Cardiac fibroblast (primary cell): ENCODE measurements at regions not wholly inside any gene's neighbourhood (a gene's known extent, or its start where the extent isn't known, plus 50 kb on each side); places are given as distances from the start of the nearest gene placed in this dataset.

Experiments used
- DNase-seq, 2 donors: peaks; one replicate each; pipeline versions ENCODE4 v3.0.0 to v3.0.0-alpha.2; 2010; ENCODE audit warnings: low read depth in 2 of 2
- H3K4me3 ChIP-seq, 2 donors: replicated peaks in 1 of 2; 1 replicate in 1 of 2; 2 replicates in 1 of 2; pipeline ENCODE4 v1.5.1; 2011; ENCODE audit warnings: low read depth in 2 of 2, low read length in 2 of 2, mild to moderate bottlenecking in 2 of 2, moderate library complexity in 1 of 2
- TF ChIP-seq, protein P1 (sequence below): IDR thresholded peaks from one replicate; pipeline ENCODE4 v1.5.1; 2011; ENCODE audit warnings: low read depth, mild to moderate bottlenecking, low read length, inconsistent platforms

DNA sequence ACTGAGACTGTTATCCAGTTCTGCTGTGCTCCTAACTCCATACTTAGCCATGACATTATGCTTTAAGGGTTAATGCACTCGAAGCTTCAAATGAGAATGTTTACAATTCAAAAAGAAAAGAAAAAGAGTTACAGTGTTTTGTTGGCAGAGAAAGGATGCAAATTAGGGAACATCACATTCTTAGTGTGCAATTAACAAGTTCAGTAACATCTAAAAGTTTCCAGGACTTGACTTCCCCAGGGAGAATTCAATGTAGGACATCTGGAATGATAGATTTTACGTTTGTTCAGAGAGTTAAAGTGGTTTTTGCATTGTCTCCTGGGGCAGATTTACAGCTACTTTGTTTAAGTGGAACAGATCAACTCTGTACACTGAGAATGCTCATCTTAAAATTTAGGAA lies 525.2 kb downstream of the LIG4 start:
- no peak overlapping the region for H3K4me3 ChIP-seq
- TF ChIP-seq, protein P1, sequence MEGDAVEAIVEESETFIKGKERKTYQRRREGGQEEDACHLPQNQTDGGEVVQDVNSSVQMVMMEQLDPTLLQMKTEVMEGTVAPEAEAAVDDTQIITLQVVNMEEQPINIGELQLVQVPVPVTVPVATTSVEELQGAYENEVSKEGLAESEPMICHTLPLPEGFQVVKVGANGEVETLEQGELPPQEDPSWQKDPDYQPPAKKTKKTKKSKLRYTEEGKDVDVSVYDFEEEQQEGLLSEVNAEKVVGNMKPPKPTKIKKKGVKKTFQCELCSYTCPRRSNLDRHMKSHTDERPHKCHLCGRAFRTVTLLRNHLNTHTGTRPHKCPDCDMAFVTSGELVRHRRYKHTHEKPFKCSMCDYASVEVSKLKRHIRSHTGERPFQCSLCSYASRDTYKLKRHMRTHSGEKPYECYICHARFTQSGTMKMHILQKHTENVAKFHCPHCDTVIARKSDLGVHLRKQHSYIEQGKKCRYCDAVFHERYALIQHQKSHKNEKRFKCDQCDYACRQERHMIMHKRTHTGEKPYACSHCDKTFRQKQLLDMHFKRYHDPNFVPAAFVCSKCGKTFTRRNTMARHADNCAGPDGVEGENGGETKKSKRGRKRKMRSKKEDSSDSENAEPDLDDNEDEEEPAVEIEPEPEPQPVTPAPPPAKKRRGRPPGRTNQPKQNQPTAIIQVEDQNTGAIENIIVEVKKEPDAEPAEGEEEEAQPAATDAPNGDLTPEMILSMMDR = no peak
- DNase-seq = no peak

DNA sequence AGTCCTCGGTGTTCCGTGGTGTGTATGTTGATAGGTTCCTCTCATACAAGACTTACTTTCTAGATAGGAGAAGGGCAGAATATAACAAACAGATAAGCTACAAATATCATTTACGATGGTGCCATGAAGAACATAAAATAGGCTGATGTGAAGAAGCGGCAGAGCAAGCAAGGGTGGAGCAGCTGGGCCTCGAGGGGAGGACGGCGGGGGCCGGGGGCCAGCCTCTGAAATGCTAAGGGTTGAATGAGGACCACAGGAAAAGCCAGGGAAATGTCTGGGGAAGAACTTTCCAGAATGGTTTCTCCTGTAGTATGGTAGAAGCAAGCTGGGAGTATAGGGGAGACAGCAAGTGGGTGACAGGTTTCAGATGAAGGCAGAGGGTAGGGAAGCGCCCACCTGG lies 529.5 kb downstream of the LIG4 start:
- H3K4me3 ChIP-seq = no peak overlapping the region
- TF ChIP-seq, protein P1 = no peak
- DNase-seq = no peak

DNA sequence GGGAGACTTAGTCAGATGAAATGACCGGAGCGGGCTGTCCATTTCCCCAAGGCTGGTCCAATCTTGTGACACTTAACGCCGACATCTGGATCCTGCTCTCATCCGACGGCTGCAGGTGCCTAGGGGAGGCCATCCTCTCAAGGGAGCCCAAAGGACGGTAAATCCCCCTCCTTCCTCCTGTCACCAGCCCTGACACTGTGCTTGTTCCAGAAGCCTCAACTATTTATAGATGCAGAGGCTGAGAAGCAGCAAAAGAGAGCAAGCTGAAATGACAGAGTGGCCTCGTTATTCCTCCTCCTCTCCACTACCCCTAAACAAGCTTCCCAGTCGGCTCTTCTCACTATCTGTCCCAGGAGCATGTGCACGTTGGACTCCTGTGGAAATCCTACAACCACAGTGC lies 533.7 kb downstream of the LIG4 start:
- no peak for DNase-seq
- TF ChIP-seq, protein P1 = no peak
- H3K4me3 ChIP-seq = no peak overlapping the region

DNA sequence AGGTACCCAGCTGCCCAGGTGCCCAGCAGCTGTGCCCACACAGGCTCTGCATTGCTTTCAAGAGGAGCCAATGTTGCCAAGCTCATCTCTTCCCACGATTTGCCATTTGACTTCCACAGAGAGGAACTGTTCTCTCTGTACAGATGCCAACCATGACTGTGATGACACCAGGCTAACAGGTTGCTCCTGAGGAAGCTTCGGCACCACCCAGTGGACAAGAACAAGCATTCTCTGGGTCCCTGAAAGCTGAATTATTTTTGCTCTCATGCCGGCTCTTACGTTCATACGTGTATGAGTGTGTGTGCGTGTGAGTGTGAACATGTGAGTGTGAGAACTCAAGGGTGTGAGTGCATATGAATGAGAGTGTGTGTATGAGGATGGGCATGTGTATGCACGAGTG lies 535.2 kb downstream of the LIG4 start:
- TF ChIP-seq, protein P1 = no peak
- DNase-seq = peak in 1 of 2 donors; percentile 5

DNA sequence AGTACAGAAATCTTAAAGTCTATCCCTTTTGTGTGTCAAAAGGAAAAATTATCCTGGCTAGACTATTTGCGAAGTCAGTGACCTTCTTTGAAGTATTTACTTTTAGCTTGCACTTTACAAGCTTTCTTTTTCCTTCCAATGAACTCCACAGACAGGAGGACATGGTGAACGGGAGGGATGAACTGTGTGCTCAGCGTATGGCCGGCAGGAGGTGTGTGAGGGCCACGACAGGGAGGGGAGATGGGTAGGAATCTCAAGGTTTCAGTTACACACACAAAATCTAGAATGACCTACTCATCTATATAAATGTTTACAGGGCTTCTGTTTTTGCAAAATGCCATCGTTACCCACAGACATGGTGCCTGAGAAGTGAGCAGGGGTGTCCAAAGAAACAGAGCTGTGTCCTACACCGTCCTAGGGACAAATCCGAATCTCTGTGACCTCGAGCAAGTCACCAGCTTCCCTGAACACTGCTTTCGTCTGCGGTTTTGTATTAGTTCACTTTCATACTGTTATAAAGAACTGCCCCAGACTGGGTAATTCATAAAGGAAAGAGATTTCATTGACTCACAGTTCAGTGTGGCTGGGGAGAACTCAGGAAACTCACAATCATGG lies 537.2 kb downstream of the LIG4 start:
- no peak overlapping the region for H3K4me3 ChIP-seq
- TF ChIP-seq, protein P1 = no peak

More for the DNA sequence above, 535.2 kb downstream of the LIG4 start:
- no peak overlapping the region for H3K4me3 ChIP-seq

DNA sequence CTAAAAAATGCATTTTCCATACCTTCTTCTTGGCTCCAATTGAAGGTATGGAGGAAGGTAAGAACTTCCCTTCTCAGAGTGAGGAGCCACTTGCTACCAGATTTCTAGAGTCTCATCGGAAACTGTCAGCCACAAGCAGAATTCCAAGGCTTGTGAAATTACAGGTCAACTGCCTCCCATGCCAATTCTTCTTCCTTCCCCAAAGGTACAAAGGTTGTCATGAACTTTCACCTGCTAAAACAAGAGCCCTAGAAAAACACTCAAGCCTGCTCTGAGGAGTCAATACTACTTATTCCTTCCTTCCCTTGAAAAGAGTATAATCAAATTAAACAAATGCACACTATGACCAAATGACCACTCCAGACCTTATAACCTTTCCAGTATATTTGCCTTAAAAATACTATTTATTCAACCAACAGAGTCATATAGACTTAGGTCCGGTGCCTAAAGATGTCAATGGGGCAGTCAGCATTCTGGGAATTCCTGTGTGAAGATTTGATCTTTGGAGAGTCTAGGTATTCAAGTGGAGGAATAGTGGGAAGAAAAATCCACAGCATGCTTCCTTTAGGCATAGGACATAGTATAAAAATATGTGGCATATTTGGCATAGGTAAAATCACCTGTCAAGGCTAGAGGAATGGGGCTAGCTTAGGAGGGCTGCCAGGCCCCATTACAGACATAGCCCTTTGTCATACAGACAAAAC lies 539.3 kb downstream of the LIG4 start:
- DNase-seq = no peak
- H3K4me3 ChIP-seq = no peak overlapping the region
- TF ChIP-seq, protein P1 = no peak

More for the DNA sequence above, 537.2 kb downstream of the LIG4 start:
- DNase-seq = peak in 1 of 2 donors; percentile 7
